ENCODE measurements at regions not wholly inside any gene's neighbourhood (a gene's known extent, or its start where the extent isn't known, plus 50 kb on each side); places are given as distances from the start of the nearest gene placed in this dataset.

GRCh38 chr12:124114316-124114715 lies 141.3 kb downstream of the ZNF664 start:
- TF ChIP-seq POLR2AphosphoS5 (IDR thresholded peaks at IDR 0.05; ENCODE audit: insufficient read depth in 1 of 2, low read depth in 1 of 2) = no peak
- no peak for TF ChIP-seq CTCF (IDR thresholded peaks at IDR 0.05)
- no peak for TF ChIP-seq POLR2A (IDR thresholded peaks at IDR 0.05)
